GM23338 (cell line): ENCODE measurements at regions not wholly inside any gene's neighbourhood (a gene's known extent, or its start where the extent isn't known, plus 50 kb on each side); places are given as distances from the start of the nearest gene placed in this dataset.

Experiments used
- ATAC-seq: fragments of 200-7000 bp; cut with Tn5 transposase; 3 replicates; pipeline ENCODE4 v1.9.1; 2020
- DNase-seq: peaks from one replicate; pipeline ENCODE4 v3.0.0-alpha.2; 2015; ENCODE audit warnings: low spot score
- H2AFZ ChIP-seq: fragments of 200-600 bp; sonication (generic); 2 replicates; pipeline ENCODE4 v1.8.0; 2016; ENCODE audit warnings: antibody characterized with exemption, mild to moderate bottlenecking, moderate library complexity
- H3F3A ChIP-seq: fragments of 200-600 bp; sonication (generic); replicated peaks from 2 replicates; pipeline ENCODE4 v1.8.0; 2017; ENCODE audit warnings: antibody characterized with exemption, mixed run types, low read depth
- H3K27ac ChIP-seq: fragments of 200-600 bp; sonication (generic); 2 replicates; pipeline ENCODE4 v1.6.1; 2016; ENCODE audit warnings: low read depth
- H3K27me3 ChIP-seq: fragments of 200-600 bp; sonication (generic); 2 replicates; pipeline ENCODE4 v1.8.0; 2016; ENCODE audit warnings: mild to moderate bottlenecking, mixed run types, moderate library complexity; ENCODE audit not compliant: insufficient read depth
- H3K36me3 ChIP-seq: fragments of 200-600 bp; sonication (generic); 2 replicates; pipeline ENCODE4 v1.8.0; 2016; ENCODE audit warnings: mild to moderate bottlenecking; ENCODE audit not compliant: insufficient read depth
- H3K4me1 ChIP-seq: fragments of 200-600 bp; sonication (generic); 2 replicates; pipeline ENCODE4 v1.8.0; 2016; ENCODE audit warnings: mild to moderate bottlenecking, moderate library complexity; ENCODE audit not compliant: insufficient read depth
- H3K4me2 ChIP-seq: fragments of 200-600 bp; sonication (generic); 2 replicates; pipeline ENCODE4 v1.7.1; 2017; ENCODE audit warnings: mixed run types
- H3K4me3 ChIP-seq: fragments of 200-600 bp; sonication (generic); 2 replicates; pipeline ENCODE4 v1.6.1; 2016; ENCODE audit warnings: mixed run types
- H3K79me2 ChIP-seq: fragments of 200-600 bp; sonication (generic); replicated peaks from 2 replicates; pipeline ENCODE4 v1.8.0; 2017; ENCODE audit warnings: mild to moderate bottlenecking; ENCODE audit not compliant: insufficient read depth
- H3K9me2 ChIP-seq: fragments of 200-600 bp; sonication (generic); 2 replicates; pipeline ENCODE4 v1.8.0; 2017; ENCODE audit not compliant: insufficient read depth
- H4K20me1 ChIP-seq: fragments of 200-600 bp; sonication (generic); replicated peaks from 2 replicates; pipeline ENCODE4 v1.8.0; 2017; ENCODE audit warnings: mild to moderate bottlenecking; ENCODE audit not compliant: insufficient read depth
- H3K27ac Mint-ChIP-seq: 2 replicates; pipeline ENCODE4 v1.8.0; 2020; ENCODE audit warnings: inconsistent platforms, mild to moderate bottlenecking, moderate library complexity, mixed read lengths
- H3K27me3 Mint-ChIP-seq: 3 replicates; pipeline ENCODE4 v1.8.0; 2022; ENCODE audit warnings: low read depth, mild to moderate bottlenecking, moderate library complexity, mixed read lengths, inconsistent platforms; ENCODE audit not compliant: insufficient read depth, poor library complexity
- H3K36me3 Mint-ChIP-seq: 3 replicates; pipeline ENCODE4 v1.8.0; 2021; ENCODE audit warnings: low read depth, mild to moderate bottlenecking, inconsistent platforms, moderate library complexity, mixed read lengths
- H3K4me1 Mint-ChIP-seq: 3 replicates; pipeline ENCODE4 v1.8.0; 2020; ENCODE audit warnings: mild to moderate bottlenecking, inconsistent platforms, mixed read lengths
- H3K4me3 Mint-ChIP-seq: 3 replicates; pipeline ENCODE4 v1.8.0; 2021; ENCODE audit warnings: moderate library complexity, mild to moderate bottlenecking, inconsistent platforms, mixed read lengths
- H3K9me3 Mint-ChIP-seq: 3 replicates; pipeline ENCODE4 v1.8.0; 2020; ENCODE audit warnings: moderate library complexity, mild to moderate bottlenecking, inconsistent platforms, mixed read lengths
- CREB1 ChIP-seq: fragments of 250-450 bp; sonication (Bioruptor Pico); IDR thresholded peaks from 2 replicates; pipeline ENCODE4 v1.5.0; 2020; ENCODE audit warnings: low read depth, mild to moderate bottlenecking, moderate library complexity
- EZH2 ChIP-seq: fragments of 200-600 bp; sonication (generic); IDR thresholded peaks from one replicate; pipeline ENCODE4 v1.8.0; 2017; ENCODE audit warnings: antibody characterized with exemption, mild to moderate bottlenecking, low read depth; ENCODE audit not compliant: unreplicated experiment
- EZH2phosphoT487 ChIP-seq: fragments of 200-600 bp; sonication (generic); IDR thresholded peaks from one replicate; pipeline ENCODE4 v1.8.1; 2018; ENCODE audit warnings: antibody characterized with exemption; ENCODE audit not compliant: unreplicated experiment
- NANOG ChIP-seq: IDR thresholded peaks from 2 replicates; pipeline ENCODE4 v1.6.1; 2016; ENCODE audit warnings: antibody characterized with exemption, borderline replicate concordance
- POLR2AphosphoS5 ChIP-seq: IDR thresholded peaks from 2 replicates; pipeline ENCODE4 v1.6.1; 2016; ENCODE audit warnings: antibody characterized with exemption, low read depth
- STAT1 ChIP-seq: IDR thresholded peaks from one replicate; pipeline ENCODE4 v1.6.1; 2016; ENCODE audit warnings: antibody characterized with exemption; ENCODE audit not compliant: unreplicated experiment
- ZNF114 ChIP-seq: fragments of 250-450 bp; sonication (Bioruptor Pico); IDR thresholded peaks from 2 replicates; pipeline ENCODE4 v1.5.0; 2020; ENCODE audit warnings: mild to moderate bottlenecking, moderate library complexity
- ZNF331 ChIP-seq: fragments of 250-450 bp; sonication (Bioruptor Pico); IDR thresholded peaks from 2 replicates; pipeline ENCODE4 v1.5.0; 2020; ENCODE audit warnings: low read depth, mild to moderate bottlenecking, moderate library complexity
- TF ChIP-seq, protein P1 (sequence below): fragments of 250-450 bp; sonication (Bioruptor Pico); IDR thresholded peaks from 2 replicates; pipeline ENCODE4 v1.5.0; 2020; ENCODE audit warnings: mild to moderate bottlenecking, moderate library complexity
- TF ChIP-seq, protein P2 (sequence below): IDR thresholded peaks from 2 replicates; pipeline ENCODE4 v1.6.1; 2016; ENCODE audit warnings: antibody characterized with exemption
- TF ChIP-seq, protein P3 (sequence below), 2 experiments: fragments of 200-600 bp in 1 of 2; sonication (generic) in 1 of 2; conservative IDR thresholded peaks; 2 replicates each; pipeline versions ENCODE4 v1.5.1 to v1.6.1; 2016 to 2017; ENCODE audit warnings: antibody characterized with exemption in 2 of 2, low read depth in 2 of 2, mild to moderate bottlenecking in 2 of 2, moderate library complexity in 1 of 2

DNA sequence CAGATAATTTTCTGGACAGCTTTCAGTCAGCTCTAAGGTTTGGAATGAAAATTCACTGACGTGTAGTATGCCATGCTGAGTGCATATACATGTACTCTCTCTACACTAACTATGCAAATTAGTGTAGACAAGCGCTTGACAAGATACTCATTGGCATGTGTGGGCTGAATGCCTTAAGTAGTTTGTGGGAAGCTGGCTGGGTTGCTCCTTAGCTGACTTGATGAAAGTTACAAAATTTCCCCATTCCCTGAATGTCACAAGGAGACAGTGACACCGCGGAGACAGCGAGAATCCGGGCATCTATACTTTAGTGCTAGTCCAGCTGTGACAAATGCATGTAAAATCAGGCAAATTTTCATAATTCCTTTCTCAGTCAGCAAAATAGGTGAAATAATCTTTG, 51.6 kb upstream of the C5orf46 start:
- Histone ChIP-seq H3K4me2 (no peak overlapping the region), H3K4me3 (no peak overlapping the region), H3F3A (no peaks in the 10 kb centered on the region), H3K27me3 (no peaks in the 10 kb centered on the region), H3K36me3 (no peaks in the 10 kb centered on the region), H3K27ac (no peak overlapping the region), H2AFZ (no peak overlapping the region), H3K79me2 (no peaks in the 10 kb centered on the region; the same call in 1 of the 2 replicates), H4K20me1 (no peaks in the 10 kb centered on the region; the same call in 1 of the 2 replicates), H3K4me1 (peaks cover 4% of the 10 kb centered on the region; the same call in 1 of the 2 replicates), H3K9me2 (no peaks in the 10 kb centered on the region)
- peaks cover 4% of the 10 kb centered on the region; the same call in 2 of the 3 replicates for H3K9me3 Mint-ChIP-seq
- no peak overlapping the region for H3K27ac Mint-ChIP-seq
- peaks cover 5% of the 10 kb centered on the region; the same call in 2 of the 3 replicates for H3K36me3 Mint-ChIP-seq
- peaks cover 7% of the 10 kb centered on the region; the same call in 2 of the 3 replicates for H3K4me1 Mint-ChIP-seq
- no peak overlapping the region for H3K4me3 Mint-ChIP-seq
- peaks cover 3% of the 10 kb centered on the region for H3K27me3 Mint-ChIP-seq
- TF ChIP-seq POLR2AphosphoS5 (no peak), ZNF331 (CRISPR knock-in tag) (no peak), NANOG (no peak), ZNF114 (CRISPR knock-in tag) (no peak), EZH2phosphoT487 (no peak), CREB1 (no peak), EZH2 (no peak), STAT1 (no peak)
- TF ChIP-seq, protein P1, sequence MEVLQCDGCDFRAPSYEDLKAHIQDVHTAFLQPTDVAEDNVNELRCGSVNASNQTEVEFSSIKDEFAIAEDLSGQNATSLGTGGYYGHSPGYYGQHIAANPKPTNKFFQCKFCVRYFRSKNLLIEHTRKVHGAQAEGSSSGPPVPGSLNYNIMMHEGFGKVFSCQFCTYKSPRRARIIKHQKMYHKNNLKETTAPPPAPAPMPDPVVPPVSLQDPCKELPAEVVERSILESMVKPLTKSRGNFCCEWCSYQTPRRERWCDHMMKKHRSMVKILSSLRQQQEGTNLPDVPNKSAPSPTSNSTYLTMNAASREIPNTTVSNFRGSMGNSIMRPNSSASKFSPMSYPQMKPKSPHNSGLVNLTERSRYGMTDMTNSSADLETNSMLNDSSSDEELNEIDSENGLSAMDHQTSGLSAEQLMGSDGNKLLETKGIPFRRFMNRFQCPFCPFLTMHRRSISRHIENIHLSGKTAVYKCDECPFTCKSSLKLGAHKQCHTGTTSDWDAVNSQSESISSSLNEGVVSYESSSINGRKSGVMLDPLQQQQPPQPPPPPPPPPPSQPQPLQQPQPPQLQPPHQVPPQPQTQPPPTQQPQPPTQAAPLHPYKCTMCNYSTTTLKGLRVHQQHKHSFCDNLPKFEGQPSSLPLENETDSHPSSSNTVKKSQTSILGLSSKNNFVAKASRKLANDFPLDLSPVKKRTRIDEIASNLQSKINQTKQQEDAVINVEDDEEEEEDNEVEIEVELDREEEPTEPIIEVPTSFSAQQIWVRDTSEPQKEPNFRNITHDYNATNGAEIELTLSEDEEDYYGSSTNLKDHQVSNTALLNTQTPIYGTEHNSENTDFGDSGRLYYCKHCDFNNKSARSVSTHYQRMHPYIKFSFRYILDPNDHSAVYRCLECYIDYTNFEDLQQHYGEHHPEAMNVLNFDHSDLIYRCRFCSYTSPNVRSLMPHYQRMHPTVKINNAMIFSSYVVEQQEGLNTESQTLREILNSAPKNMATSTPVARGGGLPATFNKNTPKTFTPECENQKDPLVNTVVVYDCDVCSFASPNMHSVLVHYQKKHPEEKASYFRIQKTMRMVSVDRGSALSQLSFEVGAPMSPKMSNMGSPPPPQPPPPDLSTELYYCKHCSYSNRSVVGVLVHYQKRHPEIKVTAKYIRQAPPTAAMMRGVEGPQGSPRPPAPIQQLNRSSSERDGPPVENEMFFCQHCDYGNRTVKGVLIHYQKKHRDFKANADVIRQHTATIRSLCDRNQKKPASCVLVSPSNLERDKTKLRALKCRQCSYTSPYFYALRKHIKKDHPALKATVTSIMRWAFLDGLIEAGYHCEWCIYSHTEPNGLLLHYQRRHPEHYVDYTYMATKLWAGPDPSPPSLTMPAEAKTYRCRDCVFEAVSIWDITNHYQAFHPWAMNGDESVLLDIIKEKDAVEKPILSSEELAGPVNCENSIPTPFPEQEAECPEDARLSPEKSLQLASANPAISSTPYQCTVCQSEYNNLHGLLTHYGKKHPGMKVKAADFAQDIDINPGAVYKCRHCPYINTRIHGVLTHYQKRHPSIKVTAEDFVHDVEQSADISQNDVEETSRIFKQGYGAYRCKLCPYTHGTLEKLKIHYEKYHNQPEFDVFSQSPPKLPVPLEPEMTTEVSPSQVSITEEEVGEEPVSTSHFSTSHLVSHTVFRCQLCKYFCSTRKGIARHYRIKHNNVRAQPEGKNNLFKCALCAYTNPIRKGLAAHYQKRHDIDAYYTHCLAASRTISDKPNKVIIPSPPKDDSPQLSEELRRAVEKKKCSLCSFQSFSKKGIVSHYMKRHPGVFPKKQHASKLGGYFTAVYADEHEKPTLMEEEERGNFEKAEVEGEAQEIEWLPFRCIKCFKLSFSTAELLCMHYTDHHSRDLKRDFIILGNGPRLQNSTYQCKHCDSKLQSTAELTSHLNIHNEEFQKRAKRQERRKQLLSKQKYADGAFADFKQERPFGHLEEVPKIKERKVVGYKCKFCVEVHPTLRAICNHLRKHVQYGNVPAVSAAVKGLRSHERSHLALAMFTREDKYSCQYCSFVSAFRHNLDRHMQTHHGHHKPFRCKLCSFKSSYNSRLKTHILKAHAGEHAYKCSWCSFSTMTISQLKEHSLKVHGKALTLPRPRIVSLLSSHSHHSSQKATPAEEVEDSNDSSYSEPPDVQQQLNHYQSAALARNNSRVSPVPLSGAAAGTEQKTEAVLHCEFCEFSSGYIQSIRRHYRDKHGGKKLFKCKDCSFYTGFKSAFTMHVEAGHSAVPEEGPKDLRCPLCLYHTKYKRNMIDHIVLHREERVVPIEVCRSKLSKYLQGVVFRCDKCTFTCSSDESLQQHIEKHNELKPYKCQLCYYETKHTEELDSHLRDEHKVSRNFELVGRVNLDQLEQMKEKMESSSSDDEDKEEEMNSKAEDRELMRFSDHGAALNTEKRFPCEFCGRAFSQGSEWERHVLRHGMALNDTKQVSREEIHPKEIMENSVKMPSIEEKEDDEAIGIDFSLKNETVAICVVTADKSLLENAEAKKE (CRISPR knock-in tag) = no peak
- TF ChIP-seq, protein P2, sequence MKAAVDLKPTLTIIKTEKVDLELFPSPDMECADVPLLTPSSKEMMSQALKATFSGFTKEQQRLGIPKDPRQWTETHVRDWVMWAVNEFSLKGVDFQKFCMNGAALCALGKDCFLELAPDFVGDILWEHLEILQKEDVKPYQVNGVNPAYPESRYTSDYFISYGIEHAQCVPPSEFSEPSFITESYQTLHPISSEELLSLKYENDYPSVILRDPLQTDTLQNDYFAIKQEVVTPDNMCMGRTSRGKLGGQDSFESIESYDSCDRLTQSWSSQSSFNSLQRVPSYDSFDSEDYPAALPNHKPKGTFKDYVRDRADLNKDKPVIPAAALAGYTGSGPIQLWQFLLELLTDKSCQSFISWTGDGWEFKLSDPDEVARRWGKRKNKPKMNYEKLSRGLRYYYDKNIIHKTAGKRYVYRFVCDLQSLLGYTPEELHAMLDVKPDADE = no peak
- TF ChIP-seq, protein P3, sequence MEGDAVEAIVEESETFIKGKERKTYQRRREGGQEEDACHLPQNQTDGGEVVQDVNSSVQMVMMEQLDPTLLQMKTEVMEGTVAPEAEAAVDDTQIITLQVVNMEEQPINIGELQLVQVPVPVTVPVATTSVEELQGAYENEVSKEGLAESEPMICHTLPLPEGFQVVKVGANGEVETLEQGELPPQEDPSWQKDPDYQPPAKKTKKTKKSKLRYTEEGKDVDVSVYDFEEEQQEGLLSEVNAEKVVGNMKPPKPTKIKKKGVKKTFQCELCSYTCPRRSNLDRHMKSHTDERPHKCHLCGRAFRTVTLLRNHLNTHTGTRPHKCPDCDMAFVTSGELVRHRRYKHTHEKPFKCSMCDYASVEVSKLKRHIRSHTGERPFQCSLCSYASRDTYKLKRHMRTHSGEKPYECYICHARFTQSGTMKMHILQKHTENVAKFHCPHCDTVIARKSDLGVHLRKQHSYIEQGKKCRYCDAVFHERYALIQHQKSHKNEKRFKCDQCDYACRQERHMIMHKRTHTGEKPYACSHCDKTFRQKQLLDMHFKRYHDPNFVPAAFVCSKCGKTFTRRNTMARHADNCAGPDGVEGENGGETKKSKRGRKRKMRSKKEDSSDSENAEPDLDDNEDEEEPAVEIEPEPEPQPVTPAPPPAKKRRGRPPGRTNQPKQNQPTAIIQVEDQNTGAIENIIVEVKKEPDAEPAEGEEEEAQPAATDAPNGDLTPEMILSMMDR (conservative IDR thresholded peaks at IDR 0.05; ENCODE audit: low read depth in 2 of 2) = no peak
- no peak for ATAC-seq
- DNase-seq = no peak
